Endothelial cell of umbilical vein (primary cell): ENCODE measurements at regions not wholly inside any gene's neighbourhood (a gene's known extent, or its start where the extent isn't known, plus 50 kb on each side); places are given as distances from the start of the nearest gene placed in this dataset.

Experiments used
- BruUV-seq: library from RNA; stranded (reverse); fragments of 400-500 nt; replicated peaks from 2 replicates; lab custom pipeline; 2021; lab: Mats Ljungman, UMichigan
- CTCF ChIA-PET: fragments of 300-600, 350-600 bp; sonication (Branson Sonifier 250); formaldehyde crosslinking; loops from one replicate; lab custom pipeline; 2021; ENCODE audit warnings: antibody characterized with exemption, inconsistent platforms; lab: Charles Lee
- POLR2A ChIA-PET: fragments of 300-600, 350-600 bp; sonication (Branson Sonifier 250); formaldehyde crosslinking; loops from one replicate; lab custom pipeline; 2021; ENCODE audit warnings: antibody characterized with exemption, inconsistent platforms; lab: Charles Lee
- DNase-seq: peaks from one replicate; pipeline ENCODE4 v3.0.0-alpha.2; 2011; ENCODE audit warnings: low read depth, low spot score
- FAIRE-seq: peaks from 2 replicates; lab custom pipeline; 2011; peaks lifted over from hg19 to GRCh38; lab: Jason Lieb, UNC
- H2AFZ ChIP-seq: 2 replicates; pipeline ENCODE4 v1.6.0; 2012; ENCODE audit warnings: low read depth, low read length, control low read depth, inconsistent platforms
- H3K27ac ChIP-seq: 2 replicates; pipeline ENCODE4 v1.5.1; 2011; ENCODE audit warnings: low read depth, mild to moderate bottlenecking, control low read depth, low read length, moderate library complexity; ENCODE audit not compliant: insufficient read depth
- H3K27me3 ChIP-seq, 2 experiments: 2 replicates each; pipeline versions ENCODE4 v1.6.0 to v1.6.1; 2011; ENCODE audit warnings: low read length in 2 of 2, mixed read lengths in 1 of 2; ENCODE audit not compliant: control insufficient read depth in 2 of 2, insufficient read depth in 2 of 2
- H3K36me3 ChIP-seq, 2 experiments: 2 replicates in 1 of 2; 3 replicates in 1 of 2; pipeline ENCODE4 v1.5.1; 2011; ENCODE audit warnings: low read length in 2 of 2, mild to moderate bottlenecking in 1 of 2, moderate library complexity in 1 of 2; ENCODE audit not compliant: control insufficient read depth in 2 of 2, insufficient read depth in 2 of 2; ENCODE audit errors: extremely low read depth in 1 of 2
- H3K4me1 ChIP-seq: 3 replicates; pipeline ENCODE4 v1.5.1; 2011; ENCODE audit warnings: mild to moderate bottlenecking, low read length; ENCODE audit not compliant: control insufficient read depth, insufficient read depth; ENCODE audit errors: extremely low read depth
- H3K4me2 ChIP-seq: 2 replicates; pipeline ENCODE4 v1.6.1; 2011; ENCODE audit warnings: low read length, control low read depth, mixed read lengths; ENCODE audit not compliant: insufficient read depth
- H3K4me3 ChIP-seq, 3 experiments: fragments of 200-600 bp in 1 of 3; sonication (generic), shearing (Covaris generic) in 1 of 3; replicated peaks in 1 of 3; 2 replicates each; pipeline ENCODE4 v1.5.1; 2011 to 2016; ENCODE audit warnings: control low read depth in 3 of 3, low read length in 3 of 3, mild to moderate bottlenecking in 2 of 3, inconsistent platforms in 1 of 3, low read depth in 1 of 3, moderate library complexity in 1 of 3; ENCODE audit not compliant: insufficient read depth in 1 of 3
- H3K79me2 ChIP-seq: 2 replicates; pipeline ENCODE4 v1.6.0; 2012; ENCODE audit warnings: low read length, inconsistent platforms; ENCODE audit not compliant: control insufficient read depth, insufficient read depth
- H3K9ac ChIP-seq: replicated peaks from 2 replicates; pipeline ENCODE3; 2011; ENCODE audit warnings: low read length, control low read depth; ENCODE audit not compliant: insufficient read depth; ENCODE audit errors: extremely low read depth
- H3K9me1 ChIP-seq: replicated peaks from 3 replicates; pipeline ENCODE4 v1.6.0; 2011; ENCODE audit warnings: mild to moderate bottlenecking, low read length; ENCODE audit not compliant: control insufficient read depth, insufficient read depth; ENCODE audit errors: extremely low read depth
- H3K9me3 ChIP-seq: replicated peaks from 2 replicates; pipeline ENCODE4 v1.5.1; 2012; ENCODE audit warnings: low read length, inconsistent platforms; ENCODE audit not compliant: control insufficient read depth, insufficient read depth
- H4K20me1 ChIP-seq: replicated peaks from 2 replicates; pipeline ENCODE3; 2011; ENCODE audit warnings: mild to moderate bottlenecking, low read length; ENCODE audit not compliant: control insufficient read depth, insufficient read depth; ENCODE audit errors: extremely low read depth
- CTCF ChIP-seq, 2 donors: IDR thresholded peaks; 1 replicate in 1 of 2; 2 replicates in 1 of 2; pipeline ENCODE4 v1.5.1; 2011; ENCODE audit warnings: low read length in 2 of 2, mild to moderate bottlenecking in 2 of 2, moderate library complexity in 2 of 2, control low read depth in 1 of 2, inconsistent platforms in 1 of 2, low read depth in 1 of 2; ENCODE audit not compliant: insufficient read depth in 1 of 2; ENCODE audit errors: extremely low read depth in 1 of 2
- EZH2 ChIP-seq: IDR thresholded peaks from 2 replicates; pipeline ENCODE4 v1.6.1; 2012; ENCODE audit warnings: borderline replicate concordance, low read depth, mild to moderate bottlenecking, moderate library complexity, low read length, inconsistent platforms; ENCODE audit not compliant: severe bottlenecking
- FOS ChIP-seq: IDR thresholded peaks from 2 replicates; pipeline ENCODE4 v1.6.1; 2011; ENCODE audit warnings: mild to moderate bottlenecking, low read length, moderate library complexity, borderline replicate concordance; ENCODE audit not compliant: insufficient read depth
- JUN ChIP-seq: IDR thresholded peaks from 2 replicates; pipeline ENCODE4 v1.6.1; 2011; ENCODE audit warnings: borderline replicate concordance, low read depth; ENCODE audit not compliant: insufficient read length, insufficient read depth
- MAX ChIP-seq: IDR thresholded peaks from 2 replicates; pipeline ENCODE4 v1.6.1; 2011; ENCODE audit not compliant: insufficient read depth, insufficient read length
- MYC ChIP-seq: IDR thresholded peaks from one replicate; pipeline ENCODE4 v1.6.1; 2011; ENCODE audit warnings: mild to moderate bottlenecking, low read depth, low read length
- POLR2A ChIP-seq: IDR thresholded peaks from 2 replicates; pipeline ENCODE4 v1.6.1; 2012; ENCODE audit warnings: low read depth, mild to moderate bottlenecking, control low read depth, low read length
- POLR2AphosphoS5 ChIP-seq: IDR thresholded peaks from 2 replicates; pipeline ENCODE4 v1.6.1; 2012; ENCODE audit warnings: low read depth, mild to moderate bottlenecking, control low read depth, low read length, moderate library complexity; ENCODE audit not compliant: insufficient read depth
- dilution Hi-C: fragments of 300-500 bp; cut with MboI; formaldehyde crosslinking; loops from one replicate; pipeline ENCODE4 v1.15.0; 2019; ENCODE audit warnings: low sequenced_read_pairs; ENCODE audit not compliant: extremely low pct_ligation_motif_present
- intact Hi-C: fragments of 100-400 bp; cut with micrococcal nuclease; formaldehyde crosslinking; loops from one replicate; pipeline ENCODE4 v1.10.0; 2022

GRCh38 chr4:188370777-188371176 is 231.5 kb downstream of the TRIML1 start:
- dilution Hi-C loops = no loop called here
- Histone ChIP-seq H2AFZ (no peak overlapping the region), H3K9me3 (peaks cover 5% of the 10 kb centered on the region), H3K4me1 (no peaks in the 10 kb centered on the region), H3K27ac (no peak overlapping the region), H4K20me1 (no peaks in the 10 kb centered on the region), H3K9me1 (no peaks in the 10 kb centered on the region), H3K27me3 (no peaks in the 10 kb centered on the region), H3K4me3 (no peak overlapping the region), H3K9ac (no peak overlapping the region), H3K4me2 (no peak overlapping the region), H3K36me3 (no peaks in the 10 kb centered on the region), H3K79me2 (no peaks in the 10 kb centered on the region)
- DNase-seq = no peak
- intact Hi-C loops = no loop called here
- no peak for FAIRE-seq
- BruUV-seq = no TSS peak
- TF ChIP-seq CTCF (IDR thresholded peaks at IDR 0.05; ENCODE audit: extremely low read depth in 1 of 2, insufficient read depth in 1 of 2, low read depth in 1 of 2, low read length in 2 of 2) (no peak), JUN (no peak), POLR2A (no peak), POLR2AphosphoS5 (no peak), MYC (no peak), EZH2 (no peak), MAX (no peak), FOS (no peak)
- POLR2A ChIA-PET = no interaction called here
- CTCF ChIA-PET = no interaction called here
